Fibroblast of lung (primary cell): ENCODE measurements at regions not wholly inside any gene's neighbourhood (a gene's known extent, or its start where the extent isn't known, plus 50 kb on each side); places are given as distances from the start of the nearest gene placed in this dataset.

Source experiments
- EZH2 ChIP-seq: IDR thresholded peaks from 2 replicates; pipeline ENCODE4 v1.5.1; 2012; ENCODE audit warnings: low read length, control low read depth, mild to moderate bottlenecking; ENCODE audit errors: missing control alignments
- TF ChIP-seq, protein P1 (sequence below), 2 donors: IDR thresholded peaks in 1 of 2; conservative IDR thresholded peaks in 1 of 2; 1 replicate in 1 of 2; 2 replicates in 1 of 2; pipeline ENCODE4 v1.5.1; 2011 to 2012; ENCODE audit warnings: low read length in 2 of 2, control low read depth in 1 of 2, inconsistent platforms in 1 of 2, low read depth in 1 of 2, mild to moderate bottlenecking in 1 of 2

DNA sequence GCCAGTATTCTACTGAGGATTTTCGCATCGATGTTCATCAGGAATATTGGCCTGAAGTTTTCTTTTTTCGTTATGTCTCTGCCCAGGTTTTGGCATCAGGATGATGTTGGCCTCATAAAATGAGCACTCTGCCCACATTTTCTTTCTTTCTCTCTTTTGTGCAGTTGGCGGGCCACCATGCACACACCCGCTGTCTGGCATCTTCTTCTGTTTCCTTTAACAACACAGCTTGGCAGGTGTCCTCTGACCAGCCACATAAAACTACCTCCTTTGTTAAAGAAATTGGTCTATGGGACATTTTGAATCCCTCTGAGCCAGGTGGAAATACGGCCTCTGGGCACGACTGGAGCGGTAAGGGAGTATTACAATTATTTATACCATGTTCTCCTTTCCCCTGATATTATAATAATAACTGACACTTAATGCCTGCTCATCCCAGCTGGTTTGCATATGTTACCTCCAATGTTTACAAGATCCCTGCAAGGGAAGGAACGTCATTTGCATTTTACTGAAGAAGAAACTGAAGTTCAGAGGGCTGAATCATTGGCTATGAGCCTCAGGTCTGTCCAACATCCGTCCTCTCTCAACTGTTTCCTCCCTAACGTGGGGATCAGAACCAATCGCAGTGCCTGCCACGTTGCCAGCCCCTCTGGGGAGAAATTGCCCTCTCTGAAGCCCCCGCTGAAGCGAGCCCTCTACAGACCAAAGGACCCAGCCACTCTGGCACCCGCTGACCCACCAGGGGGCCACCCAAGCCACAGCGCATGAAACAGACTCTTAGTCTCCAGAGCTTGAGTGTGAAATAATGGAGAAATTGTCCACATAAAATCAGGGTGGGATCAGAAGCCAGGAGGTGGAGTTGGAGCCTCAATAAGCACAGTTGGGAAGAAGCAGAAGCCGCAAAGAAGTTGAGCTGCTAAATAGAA, 125.0 kb upstream of the FOXK1 start:
- TF ChIP-seq, protein P1, sequence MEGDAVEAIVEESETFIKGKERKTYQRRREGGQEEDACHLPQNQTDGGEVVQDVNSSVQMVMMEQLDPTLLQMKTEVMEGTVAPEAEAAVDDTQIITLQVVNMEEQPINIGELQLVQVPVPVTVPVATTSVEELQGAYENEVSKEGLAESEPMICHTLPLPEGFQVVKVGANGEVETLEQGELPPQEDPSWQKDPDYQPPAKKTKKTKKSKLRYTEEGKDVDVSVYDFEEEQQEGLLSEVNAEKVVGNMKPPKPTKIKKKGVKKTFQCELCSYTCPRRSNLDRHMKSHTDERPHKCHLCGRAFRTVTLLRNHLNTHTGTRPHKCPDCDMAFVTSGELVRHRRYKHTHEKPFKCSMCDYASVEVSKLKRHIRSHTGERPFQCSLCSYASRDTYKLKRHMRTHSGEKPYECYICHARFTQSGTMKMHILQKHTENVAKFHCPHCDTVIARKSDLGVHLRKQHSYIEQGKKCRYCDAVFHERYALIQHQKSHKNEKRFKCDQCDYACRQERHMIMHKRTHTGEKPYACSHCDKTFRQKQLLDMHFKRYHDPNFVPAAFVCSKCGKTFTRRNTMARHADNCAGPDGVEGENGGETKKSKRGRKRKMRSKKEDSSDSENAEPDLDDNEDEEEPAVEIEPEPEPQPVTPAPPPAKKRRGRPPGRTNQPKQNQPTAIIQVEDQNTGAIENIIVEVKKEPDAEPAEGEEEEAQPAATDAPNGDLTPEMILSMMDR (conservative IDR thresholded peaks at IDR 0.05 in 1 of 2, IDR thresholded peaks at IDR 0.05 in 1 of 2; ENCODE audit: low read depth in 1 of 2, low read length in 2 of 2): no peak
- TF ChIP-seq EZH2: no peak
